ENCODE measurements at regions not wholly inside any gene's neighbourhood (a gene's known extent, or its start where the extent isn't known, plus 50 kb on each side); places are given as distances from the start of the nearest gene placed in this dataset.
A peak's percentile ranks its signal among the peaks of the same experiment; 100 is the strongest.

- TF ChIP-seq POU6F1 (CRISPR knock-in tag; IDR thresholded peaks at IDR 0.05; ENCODE audit: borderline replicate concordance, low read depth) (no peak), ZC3H10 (CRISPR knock-in tag; IDR thresholded peaks at IDR 0.05) (no peak), ESRRG (CRISPR knock-in tag; IDR thresholded peaks at IDR 0.05) (no peak), ZNF565 (CRISPR knock-in tag; conservative IDR thresholded peaks at IDR 0.05; ENCODE audit: low read depth) (no peak), ARNTL (CRISPR knock-in tag; IDR thresholded peaks at IDR 0.05; ENCODE audit: borderline replicate concordance, low read depth) (no peak), PPARA (CRISPR knock-in tag; IDR thresholded peaks at IDR 0.05; ENCODE audit: borderline replicate concordance) (no peak), TCF4 (CRISPR knock-in tag; IDR thresholded peaks at IDR 0.05; ENCODE audit: borderline replicate concordance) (no peak), TSHZ2 (CRISPR knock-in tag; IDR thresholded peaks at IDR 0.05) (no peak), ZFP30 (CRISPR knock-in tag; IDR thresholded peaks at IDR 0.05) (no peak), CREB5 (CRISPR knock-in tag; IDR thresholded peaks at IDR 0.05; ENCODE audit: low read depth) (no peak), GLIS3 (CRISPR knock-in tag; IDR thresholded peaks at IDR 0.05) (no peak)
- ATAC-seq = no peak
Observed at GRCh38 chr18:26650310-26651268, 102.2 kb upstream of the KCTD1 start.

- no peak for ATAC-seq
- no peak for TF ChIP-seq ZNF8 (CRISPR knock-in tag; IDR thresholded peaks at IDR 0.05)
- TF ChIP-seq TSHZ2 (CRISPR knock-in tag; IDR thresholded peaks at IDR 0.05) = peak; percentile 70; the same call in 1 of the 2 replicates
- peak; percentile 55 for TF ChIP-seq ISL1 (CRISPR knock-in tag; IDR thresholded peaks at IDR 0.05)
- TF ChIP-seq TCF4 (CRISPR knock-in tag; IDR thresholded peaks at IDR 0.05; ENCODE audit: borderline replicate concordance) = peak; percentile 70; the same call in 1 of the 2 replicates
- no peak for TF ChIP-seq ZNF565 (CRISPR knock-in tag; conservative IDR thresholded peaks at IDR 0.05; ENCODE audit: low read depth)
- TF ChIP-seq ZNF70 (CRISPR knock-in tag; IDR thresholded peaks at IDR 0.05) = peak; percentile 95
- no peak for TF ChIP-seq RARB (CRISPR knock-in tag; IDR thresholded peaks at IDR 0.05)
- TF ChIP-seq POU6F1 (CRISPR knock-in tag; IDR thresholded peaks at IDR 0.05; ENCODE audit: borderline replicate concordance, low read depth) = no peak
- no peak for TF ChIP-seq SNAI2 (CRISPR knock-in tag; IDR thresholded peaks at IDR 0.05)
- no peak for TF ChIP-seq ZFP3 (CRISPR knock-in tag; IDR thresholded peaks at IDR 0.05)
- TF ChIP-seq PATZ1 (CRISPR knock-in tag; IDR thresholded peaks at IDR 0.05; ENCODE audit: borderline replicate concordance) = no peak
Observed at GRCh38 chr18:26649193-26649543, 100.8 kb upstream of the KCTD1 start.
